Epithelial cell of prostate (primary cell): ENCODE measurements at regions not wholly inside any gene's neighbourhood (a gene's known extent, or its start where the extent isn't known, plus 50 kb on each side); places are given as distances from the start of the nearest gene placed in this dataset.

ENCODE experiments used
- DNase-seq: peaks from one replicate; pipeline ENCODE4 v3.0.0-alpha.2; 2011; ENCODE audit warnings: low read depth, low spot score
- H3K27ac ChIP-seq: fragments of 450-650 bp; 2 replicates; pipeline ENCODE4 v1.5.1; 2017; ENCODE audit warnings: mild to moderate bottlenecking

- no peak overlapping the region for H3K27ac ChIP-seq
- no peak for DNase-seq
These were observed 315.8 kb upstream of the POM121L12 start for GRCh38 chr7:52719677-52720076.

DNA sequence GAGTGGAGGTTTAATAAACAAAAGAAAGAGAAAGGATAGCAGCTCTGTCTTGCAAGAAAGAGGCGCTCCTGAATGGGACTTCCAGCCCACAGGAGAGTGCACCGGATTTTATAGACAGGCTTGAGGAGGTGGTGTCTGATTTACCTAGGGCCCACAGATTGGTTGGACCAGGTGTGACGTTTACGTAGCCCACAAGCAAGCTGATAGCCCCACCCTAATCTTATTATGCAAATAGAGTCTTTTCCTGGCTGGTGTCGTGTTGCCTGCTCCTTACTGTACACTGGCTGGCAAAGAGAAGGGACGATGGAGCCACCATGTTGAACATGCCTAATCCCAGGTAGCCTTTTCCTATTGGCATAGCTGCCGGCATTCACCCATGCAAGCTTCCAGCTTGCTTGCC, 319.7 kb upstream of the POM121L12 start:
- DNase-seq, result no peak
- no peak overlapping the region for H3K27ac ChIP-seq

DNA sequence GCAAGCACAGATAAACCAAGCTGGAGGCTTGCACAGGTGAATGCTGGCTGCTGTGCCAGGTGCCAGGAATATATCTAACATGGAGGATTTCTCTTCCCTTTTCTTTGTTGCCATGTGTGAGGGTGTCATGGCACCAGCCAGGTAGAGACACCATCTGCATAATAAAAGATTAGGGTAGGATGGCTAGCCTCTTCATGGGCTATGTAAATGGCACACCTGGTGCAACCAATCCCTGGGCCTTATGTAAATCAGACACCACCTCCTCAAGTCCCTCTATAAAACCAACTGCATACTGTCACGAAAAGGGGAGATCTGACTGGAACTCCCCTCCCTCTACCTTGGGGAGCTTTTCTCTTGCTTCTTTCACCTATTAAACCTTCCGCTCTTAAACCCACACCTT, 322.5 kb upstream of the POM121L12 start:
- no peak for DNase-seq
- no peak overlapping the region for H3K27ac ChIP-seq

DNA sequence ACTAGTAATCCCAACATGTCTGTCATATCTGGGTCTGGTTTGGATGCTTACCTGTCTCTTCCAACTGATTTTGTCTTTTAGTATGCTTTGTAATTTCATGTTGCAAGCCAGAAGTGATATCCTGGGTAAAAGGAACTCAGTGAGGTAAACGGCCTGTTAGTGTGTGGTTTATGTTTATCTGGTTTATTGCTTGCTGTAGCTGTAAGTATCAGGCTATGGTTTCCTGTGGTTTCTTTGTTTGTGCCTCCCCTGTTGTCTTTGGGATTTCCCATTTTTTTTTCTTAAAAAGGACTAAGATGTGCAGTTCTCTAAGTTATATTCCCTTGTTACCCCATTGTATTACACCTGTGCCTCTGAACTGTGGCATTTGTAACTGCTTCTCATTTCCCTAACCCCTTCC, 323.5 kb upstream of the POM121L12 start:
- DNase-seq, result no peak

DNA sequence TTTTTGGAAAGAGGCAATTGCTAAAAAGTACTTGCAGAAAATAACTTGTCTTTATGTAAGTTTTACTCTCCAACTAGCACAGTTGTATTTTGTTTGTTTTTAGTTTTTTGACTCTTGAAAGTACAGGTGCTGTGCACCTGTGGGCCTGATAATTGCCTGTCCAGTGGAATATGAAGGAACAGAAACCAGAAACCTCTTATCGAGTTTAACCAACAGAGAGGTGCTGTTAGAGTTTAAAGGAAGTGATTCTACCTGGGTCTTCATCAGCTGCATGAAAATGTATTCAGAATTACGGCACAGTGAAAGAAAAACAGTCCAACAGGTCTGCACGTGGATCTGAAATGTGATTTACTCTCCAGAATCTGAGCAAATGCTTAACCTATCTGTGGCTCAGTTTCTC, 326.6 kb upstream of the POM121L12 start:
- DNase-seq, result no peak
- H3K27ac ChIP-seq, result no peak overlapping the region

More for the DNA sequence above, 323.5 kb upstream of the POM121L12 start:
- no peak overlapping the region for H3K27ac ChIP-seq

DNA sequence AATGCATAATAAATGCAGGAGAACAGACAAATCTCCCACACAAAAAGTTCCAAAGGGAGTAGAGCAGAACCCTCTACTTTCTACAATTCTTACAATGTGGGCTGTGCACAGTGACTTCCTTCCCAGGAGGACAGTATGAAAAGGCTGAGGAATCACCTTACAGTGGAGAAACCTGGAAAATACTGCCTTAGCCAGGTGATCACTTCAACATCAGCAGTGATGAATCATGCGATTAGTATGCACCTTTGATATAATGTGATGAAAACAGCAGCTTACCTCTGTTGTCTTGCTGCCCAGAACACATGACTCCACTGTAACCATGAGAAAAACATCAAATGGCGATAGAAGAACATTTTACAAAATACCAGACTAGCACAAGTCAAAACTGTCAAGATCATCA, 329.7 kb upstream of the POM121L12 start:
- DNase-seq, result no peak

DNA sequence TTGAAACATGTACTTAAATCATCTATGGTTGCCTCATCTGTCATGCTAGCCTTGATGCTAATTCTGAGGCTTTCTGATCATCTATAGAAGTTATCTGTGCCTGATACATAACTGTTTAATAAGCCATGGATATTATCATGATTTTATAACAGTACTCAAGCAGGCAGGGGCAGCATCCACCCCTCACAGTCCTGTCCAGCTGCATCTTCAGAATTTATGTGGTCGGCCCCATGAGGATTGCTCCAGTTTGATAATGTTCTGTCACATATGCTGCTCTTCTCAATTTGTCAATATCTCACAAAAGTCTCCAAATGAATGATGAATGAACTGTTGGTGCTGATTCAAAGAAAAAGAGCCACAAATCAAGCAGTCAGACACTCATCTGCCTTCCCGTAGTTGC, 335.1 kb upstream of the POM121L12 start:
- DNase-seq, result no peak
- no peak overlapping the region for H3K27ac ChIP-seq

More for the DNA sequence above, 329.7 kb upstream of the POM121L12 start:
- no peak overlapping the region for H3K27ac ChIP-seq

DNA sequence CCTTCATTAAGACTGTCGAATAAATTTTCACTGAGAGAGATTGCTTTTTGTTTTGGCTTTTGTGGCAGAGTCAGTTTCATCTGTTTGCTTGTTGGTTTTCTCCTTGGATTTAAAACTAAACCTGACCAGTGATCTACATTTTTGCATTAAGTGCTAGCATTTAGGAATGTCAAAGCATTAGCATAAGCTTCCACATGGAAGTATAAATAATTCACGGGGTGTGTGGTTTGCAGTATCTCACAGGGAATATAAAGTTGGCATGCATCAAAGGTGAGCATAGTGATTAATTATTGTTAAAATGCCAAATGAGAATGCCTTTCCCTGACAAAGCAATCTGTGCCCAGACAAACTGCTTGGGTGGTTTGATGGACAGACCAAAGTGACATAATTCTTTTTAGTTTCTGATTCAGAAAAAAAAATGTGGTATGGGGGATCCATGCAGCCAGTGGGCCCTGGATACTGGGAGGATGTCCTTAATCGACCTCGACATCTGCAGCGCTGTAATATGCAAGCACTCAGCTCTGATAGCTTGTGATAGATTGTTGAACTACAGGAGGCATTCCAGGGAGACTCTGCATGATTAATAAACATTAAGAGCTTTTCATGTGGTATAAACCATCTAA, 339.3 kb upstream of the POM121L12 start:
- H3K27ac ChIP-seq, result no peak overlapping the region
- no peak for DNase-seq

GRCh38 chr7:52691257-52691656, 344.2 kb upstream of the POM121L12 start:
- H3K27ac ChIP-seq, result no peak overlapping the region
- no peak for DNase-seq

DNA sequence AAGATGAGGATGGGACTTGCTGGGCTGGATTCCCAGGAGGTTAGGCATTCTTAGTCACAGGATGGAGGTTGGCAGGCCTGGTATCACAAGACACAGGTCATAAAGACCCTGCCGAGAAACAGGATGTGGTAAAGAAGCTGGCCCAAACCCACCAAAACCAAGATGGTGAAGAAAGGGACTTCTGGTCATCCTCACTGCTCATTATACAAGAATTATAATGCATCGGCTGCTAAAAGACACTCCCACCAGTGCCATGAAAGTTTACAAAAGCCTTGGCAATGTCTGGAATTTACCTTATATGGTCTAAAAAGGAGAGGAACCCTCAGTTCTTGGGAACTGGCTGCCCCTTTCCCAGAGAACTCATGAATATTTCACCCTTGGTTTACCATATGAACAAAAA, 345.5 kb upstream of the POM121L12 start:
- H3K27ac ChIP-seq, result no peak overlapping the region
- DNase-seq, result no peak

- no peak for DNase-seq
- H3K27ac ChIP-seq, result no peak overlapping the region
These were observed 350.1 kb upstream of the POM121L12 start for GRCh38 chr7:52685333-52685732.

DNA sequence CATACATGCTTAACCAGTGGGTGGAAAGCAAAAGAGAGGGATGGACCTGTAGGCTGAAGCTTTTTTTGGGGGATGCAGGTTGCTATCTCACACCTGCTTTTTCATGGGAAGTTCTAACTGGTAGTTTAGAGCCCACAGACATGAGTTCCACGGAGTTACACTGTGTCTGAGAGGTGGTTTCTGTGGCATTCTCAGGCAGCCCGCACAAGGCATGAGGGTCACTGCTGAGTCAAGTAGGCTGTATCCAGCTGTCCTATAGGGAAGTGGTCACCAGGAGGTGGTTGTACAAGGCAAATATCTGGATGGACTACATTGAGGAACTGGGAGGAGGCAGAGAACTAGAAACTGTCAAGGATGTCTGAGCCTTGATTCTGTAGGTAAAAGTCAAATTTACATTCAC, 351.0 kb upstream of the POM121L12 start:
- DNase-seq, result no peak
- H3K27ac ChIP-seq, result no peak overlapping the region

GRCh38 chr7:52682993-52683392, 352.4 kb upstream of the POM121L12 start:
- H3K27ac ChIP-seq, result no peak overlapping the region
- no peak for DNase-seq

- no peak for DNase-seq
- no peak overlapping the region for H3K27ac ChIP-seq
These were observed 364.7 kb upstream of the POM121L12 start for GRCh38 chr7:52670608-52671225.

- DNase-seq, result no peak
- no peak overlapping the region for H3K27ac ChIP-seq
These were observed 366.4 kb upstream of the POM121L12 start for GRCh38 chr7:52669031-52669430.

- H3K27ac ChIP-seq, result no peak overlapping the region
- no peak for DNase-seq
These were observed 367.0 kb upstream of the POM121L12 start for GRCh38 chr7:52668435-52668834.

DNA sequence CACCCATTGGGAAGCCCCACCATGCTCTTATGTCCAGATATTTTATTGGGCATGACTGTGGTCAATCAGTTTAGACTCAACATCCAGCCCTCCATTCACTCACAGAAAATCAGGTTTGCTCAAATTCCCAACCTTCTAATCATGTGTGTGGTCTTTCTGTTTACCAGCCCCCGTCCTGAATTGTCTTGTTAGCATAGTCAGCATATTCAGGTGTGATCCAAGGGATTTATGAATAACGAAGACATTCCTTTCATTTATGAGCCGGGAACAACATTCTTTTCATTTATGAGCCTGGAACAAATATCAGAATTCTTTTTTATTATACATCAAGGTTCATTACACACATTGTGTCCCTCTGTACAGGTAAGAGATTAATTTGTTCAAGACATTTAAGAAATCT, 376.3 kb upstream of the POM121L12 start:
- no peak for DNase-seq
- H3K27ac ChIP-seq, result no peak overlapping the region

GRCh38 chr7:52656098-52656497, 379.3 kb upstream of the POM121L12 start:
- DNase-seq, result no peak
- no peak overlapping the region for H3K27ac ChIP-seq

- no peak for DNase-seq
- no peak overlapping the region for H3K27ac ChIP-seq
These were observed 382.8 kb upstream of the POM121L12 start for GRCh38 chr7:52652621-52653020.

DNA sequence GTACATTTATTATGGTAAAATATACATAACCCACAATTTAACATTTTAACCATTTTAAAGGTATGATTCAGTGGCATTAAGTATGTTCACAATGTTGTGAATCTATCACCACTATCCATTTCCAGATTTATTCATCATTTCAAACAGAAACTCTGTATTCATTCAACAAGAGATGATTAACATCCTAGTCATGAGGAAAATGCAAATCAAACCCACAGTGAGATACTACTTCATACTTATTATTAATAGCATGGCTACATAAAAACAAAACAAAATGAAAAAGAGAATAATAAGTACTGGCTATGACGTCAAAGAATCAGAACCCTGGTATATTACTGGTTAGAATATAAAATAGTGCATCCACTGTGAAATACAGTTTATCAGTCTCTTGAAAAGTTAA, 386.6 kb upstream of the POM121L12 start:
- no peak for DNase-seq
- no peak overlapping the region for H3K27ac ChIP-seq

- no peak for DNase-seq
These were observed 388.4 kb upstream of the POM121L12 start for GRCh38 chr7:52647046-52647445.

DNA sequence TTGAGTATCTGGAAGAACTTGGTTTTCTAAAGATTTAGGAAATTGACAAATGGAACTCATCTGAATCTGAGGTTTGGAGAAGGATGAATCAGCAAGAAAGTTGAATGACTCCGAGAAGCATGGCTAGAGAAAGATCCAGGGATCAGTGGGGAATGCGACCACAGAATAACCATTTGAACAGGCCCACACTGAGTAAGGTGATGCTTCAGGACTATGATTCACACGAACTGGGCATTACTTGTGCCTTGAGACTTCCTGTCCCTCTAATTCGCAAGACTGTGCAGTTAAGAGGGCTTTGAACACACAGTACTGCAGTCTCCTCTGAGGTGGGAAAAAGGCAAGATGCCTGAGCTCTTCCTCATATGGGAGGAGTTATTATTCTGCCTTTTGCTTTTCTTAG, 395.5 kb upstream of the POM121L12 start:
- H3K27ac ChIP-seq, result no peak overlapping the region
- DNase-seq, result no peak

More at GRCh38 chr7:52647046-52647445, 388.4 kb upstream of the POM121L12 start:
- H3K27ac ChIP-seq, result no peak overlapping the region
